AG04450 (cell line): ENCODE measurements at regions not wholly inside any gene's neighbourhood (a gene's known extent, or its start where the extent isn't known, plus 50 kb on each side); places are given as distances from the start of the nearest gene placed in this dataset.

Experiments used
- CTCF ChIA-PET: fragments of 300-600, 350-600 bp; formaldehyde crosslinking; extraction: SDS; loops from one replicate; lab custom pipeline; 2022; ENCODE audit warnings: antibody characterized with exemption, inconsistent platforms; lab: Charles Lee
- POLR2A ChIA-PET: fragments of 350-600 bp; formaldehyde crosslinking; extraction: SDS; loops from one replicate; lab custom pipeline; 2021; ENCODE audit warnings: antibody characterized with exemption, inconsistent platforms; lab: Yijun Ruan, JAX
- DNase-seq: peaks from one replicate; pipeline ENCODE4 v3.0.0-alpha.2; 2011; ENCODE audit warnings: low read depth, low spot score
- H3K27ac ChIP-seq: one replicate; pipeline ENCODE4 v1.5.1; 2012; ENCODE audit warnings: low read depth, low read length, control low read depth
- H3K27me3 ChIP-seq: one replicate; pipeline ENCODE4 v1.6.0; 2012; ENCODE audit warnings: low read length; ENCODE audit not compliant: control insufficient read depth, insufficient read depth
- H3K4me3 ChIP-seq: 2 replicates; pipeline ENCODE4 v1.5.1; 2011; ENCODE audit warnings: mild to moderate bottlenecking, low read depth, low read length, control low read depth
- H3K9me3 ChIP-seq: 2 replicates; pipeline ENCODE4 v1.5.1; 2012; ENCODE audit warnings: low read length; ENCODE audit not compliant: control insufficient read depth, insufficient read depth
- CTCF ChIP-seq: IDR thresholded peaks from 2 replicates; pipeline ENCODE4 v1.5.1; 2011; ENCODE audit warnings: low read depth, low read length, control low read depth, inconsistent platforms

GRCh38 chr16:48487287-48487686 lies 102.1 kb upstream of the SIAH1 start:
- ChIA-PET POLR2A (interaction anchor here (0.8 kb wide), 1 partner anchor 16 kb away, joined by 4 read pairs; no protein-coding TSS in a partner anchor), CTCF (interaction anchor here (1.3 kb wide), 1 partner anchor 133 kb away, joined by 4 read pairs; no protein-coding TSS in a partner anchor)
- no peak overlapping the region for H3K27ac ChIP-seq
- H3K4me3 ChIP-seq, result no peak overlapping the region
- no peak for DNase-seq
- peaks cover 5% of the 10 kb centered on the region; the same call in 1 of the 2 replicates for H3K9me3 ChIP-seq
- H3K27me3 ChIP-seq, result peaks cover 2% of the 10 kb centered on the region
- no peak for TF ChIP-seq CTCF

GRCh38 chr16:48481772-48482171 lies 96.6 kb upstream of the SIAH1 start:
- DNase-seq, result no peak
- peaks cover 2% of the 10 kb centered on the region for H3K27me3 ChIP-seq
- peaks cover 5% of the 10 kb centered on the region; the same call in 1 of the 2 replicates for H3K9me3 ChIP-seq
- POLR2A ChIA-PET, result interaction anchor here (1.2 kb wide), 1 partner anchor 37 kb away, joined by 5 read pairs; no protein-coding TSS in a partner anchor
- no peak overlapping the region for H3K4me3 ChIP-seq
- CTCF ChIA-PET, result interaction anchor here (0.6 to 1.6 kb wide), 6 partner anchors 12 to 596 kb away, joined by 3 to 13 read pairs (median 4); no protein-coding TSS in a partner anchor
- no peak overlapping the region for H3K27ac ChIP-seq
- TF ChIP-seq CTCF, result no peak

- ChIA-PET CTCF (interaction anchor here (0.6 to 1.6 kb wide), 5 partner anchors 12 to 142 kb away, joined by 3 to 4 read pairs (median 4); no protein-coding TSS in a partner anchor), POLR2A (interaction anchor here (1.2 kb wide), 1 partner anchor 37 kb away, joined by 5 read pairs; no protein-coding TSS in a partner anchor)
- H3K27me3 ChIP-seq, result peaks cover 2% of the 10 kb centered on the region
- H3K4me3 ChIP-seq, result no peak overlapping the region
- no peak for TF ChIP-seq CTCF
- no peak for DNase-seq
- H3K9me3 ChIP-seq, result peaks cover 5% of the 10 kb centered on the region; the same call in 1 of the 2 replicates
- no peak overlapping the region for H3K27ac ChIP-seq
These were observed 96.0 kb upstream of the SIAH1 start for GRCh38 chr16:48481211-48481610.

GRCh38 chr16:48479955-48480354 lies 94.7 kb upstream of the SIAH1 start:
- no peak for TF ChIP-seq CTCF
- ChIA-PET CTCF (no interaction called here), POLR2A (no interaction called here)
- Histone ChIP-seq H3K9me3 (peaks cover 5% of the 10 kb centered on the region; the same call in 1 of the 2 replicates), H3K4me3 (no peak overlapping the region), H3K27me3 (peaks cover 2% of the 10 kb centered on the region), H3K27ac (no peak overlapping the region)
- no peak for DNase-seq

GRCh38 chr16:48479329-48479728 lies 94.1 kb upstream of the SIAH1 start:
- TF ChIP-seq CTCF, result no peak
- ChIA-PET POLR2A (no interaction called here), CTCF (no interaction called here)

More at GRCh38 chr16:48479329-48479728, 94.1 kb upstream of the SIAH1 start:
- DNase-seq, result no peak
- H3K27ac ChIP-seq, result no peak overlapping the region
- H3K4me3 ChIP-seq, result no peak overlapping the region
- H3K9me3 ChIP-seq, result peaks cover 5% of the 10 kb centered on the region; the same call in 1 of the 2 replicates
- no peaks in the 10 kb centered on the region for H3K27me3 ChIP-seq
